ENCODE measurements at regions not wholly inside any gene's neighbourhood (a gene's known extent, or its start where the extent isn't known, plus 50 kb on each side); places are given as distances from the start of the nearest gene placed in this dataset.
A peak's percentile ranks its signal among the peaks of the same experiment; 100 is the strongest.

DNA sequence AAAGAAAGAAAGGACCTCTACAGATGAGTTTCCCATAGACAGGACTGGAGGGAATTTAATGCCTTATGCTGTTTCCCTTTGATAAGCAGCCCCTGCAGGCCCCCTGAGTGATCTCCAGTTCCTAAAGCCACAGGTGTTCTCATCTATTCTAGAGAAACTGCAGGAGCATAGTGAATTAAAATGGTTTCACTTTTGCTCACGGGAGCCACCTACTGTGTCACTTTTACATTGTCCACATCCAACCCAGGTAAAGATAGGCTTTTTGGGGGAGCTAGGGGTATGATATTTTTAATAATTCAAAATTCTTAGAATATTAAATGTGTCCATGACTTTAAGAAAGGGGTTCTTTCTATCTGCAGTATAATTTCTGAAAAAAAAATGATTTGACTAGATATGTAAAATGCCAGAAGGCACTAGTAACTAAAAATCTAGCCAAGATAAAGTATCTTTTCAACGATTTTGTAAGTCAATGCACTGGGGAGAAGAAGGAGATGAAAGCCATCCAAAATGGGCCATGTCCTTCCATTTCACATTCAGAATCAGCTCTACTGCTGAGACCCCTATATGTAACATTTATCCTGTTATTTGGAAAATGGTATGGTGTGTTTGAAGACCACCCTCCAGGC is 267.3 kb upstream of the DUSP10 start:
- no peaks in the 10 kb centered on the region for H3F3A ChIP-seq (replicated peaks; ENCODE audit: insufficient read depth)
- WGBS (ENCODE audit: low lambda C conversion rate): 8% methylated on average over 2 of the region's 2 CpGs
- no peaks in the 10 kb centered on the region; the same call in 1 of the 2 replicates for H3K27me3 ChIP-seq (ENCODE audit: insufficient read depth)
- POLR2A ChIA-PET: no interaction called here
- no peak for DNase-seq
- no peak overlapping the region; the same call in 1 of the 2 replicates for H2AFZ ChIP-seq (ENCODE audit: low read depth)
- CTCF ChIA-PET: interaction anchor here (1.0 kb wide), 2 partner anchors 8 to 234 kb away, joined by 3 to 4 read pairs; no protein-coding TSS in a partner anchor
- H3K9me2 ChIP-seq: no peaks in the 10 kb centered on the region
- no peak overlapping the region for H3K4me2 ChIP-seq
- H3K79me2 ChIP-seq (ENCODE audit: insufficient read depth): no peaks in the 10 kb centered on the region
- H3K9ac ChIP-seq: no peak overlapping the region
- no peaks in the 10 kb centered on the region for H3K36me3 ChIP-seq (replicated peaks in 1 of 2; ENCODE audit: control insufficient read depth in 1 of 2, insufficient read depth in 2 of 2, low read length in 1 of 2)
- no peak overlapping the region for H3K27ac ChIP-seq (ENCODE audit: low read depth in 2 of 2, low read length in 1 of 2)
- H4K20me1 ChIP-seq (ENCODE audit: insufficient read depth): no peaks in the 10 kb centered on the region
- no peak overlapping the region for H3K4me3 ChIP-seq (ENCODE audit: low read depth in 2 of 2, low read length in 1 of 2)
- H3K4me1 ChIP-seq (ENCODE audit: control insufficient read depth in 1 of 2, insufficient read depth in 2 of 2, low read depth in 1 of 2, low read length in 1 of 2): no peaks in the 10 kb centered on the region; a peak in 1 of 4 replicates
- H3K9me3 ChIP-seq: no peaks in the 10 kb centered on the region
- TF ChIP-seq RXRA (IDR thresholded peaks at IDR 0.05; ENCODE audit: borderline replicate concordance, low read depth): no peak
- TF ChIP-seq SIN3A (IDR thresholded peaks at IDR 0.05; ENCODE audit: borderline replicate concordance, low read depth, low read length): no peak
- TF ChIP-seq GATA2 (CRISPR knock-in tag; IDR thresholded peaks at IDR 0.05): no peak
- TF ChIP-seq JUND (IDR thresholded peaks at IDR 0.05): no peak
- TF ChIP-seq MEF2A (IDR thresholded peaks at IDR 0.05; ENCODE audit: borderline replicate concordance, low read depth): no peak
- TF ChIP-seq EP300 (IDR thresholded peaks at IDR 0.05; ENCODE audit: borderline replicate concordance in 1 of 2, low read depth in 1 of 2, low read length in 1 of 2): no peak
- TF ChIP-seq, protein P1, sequence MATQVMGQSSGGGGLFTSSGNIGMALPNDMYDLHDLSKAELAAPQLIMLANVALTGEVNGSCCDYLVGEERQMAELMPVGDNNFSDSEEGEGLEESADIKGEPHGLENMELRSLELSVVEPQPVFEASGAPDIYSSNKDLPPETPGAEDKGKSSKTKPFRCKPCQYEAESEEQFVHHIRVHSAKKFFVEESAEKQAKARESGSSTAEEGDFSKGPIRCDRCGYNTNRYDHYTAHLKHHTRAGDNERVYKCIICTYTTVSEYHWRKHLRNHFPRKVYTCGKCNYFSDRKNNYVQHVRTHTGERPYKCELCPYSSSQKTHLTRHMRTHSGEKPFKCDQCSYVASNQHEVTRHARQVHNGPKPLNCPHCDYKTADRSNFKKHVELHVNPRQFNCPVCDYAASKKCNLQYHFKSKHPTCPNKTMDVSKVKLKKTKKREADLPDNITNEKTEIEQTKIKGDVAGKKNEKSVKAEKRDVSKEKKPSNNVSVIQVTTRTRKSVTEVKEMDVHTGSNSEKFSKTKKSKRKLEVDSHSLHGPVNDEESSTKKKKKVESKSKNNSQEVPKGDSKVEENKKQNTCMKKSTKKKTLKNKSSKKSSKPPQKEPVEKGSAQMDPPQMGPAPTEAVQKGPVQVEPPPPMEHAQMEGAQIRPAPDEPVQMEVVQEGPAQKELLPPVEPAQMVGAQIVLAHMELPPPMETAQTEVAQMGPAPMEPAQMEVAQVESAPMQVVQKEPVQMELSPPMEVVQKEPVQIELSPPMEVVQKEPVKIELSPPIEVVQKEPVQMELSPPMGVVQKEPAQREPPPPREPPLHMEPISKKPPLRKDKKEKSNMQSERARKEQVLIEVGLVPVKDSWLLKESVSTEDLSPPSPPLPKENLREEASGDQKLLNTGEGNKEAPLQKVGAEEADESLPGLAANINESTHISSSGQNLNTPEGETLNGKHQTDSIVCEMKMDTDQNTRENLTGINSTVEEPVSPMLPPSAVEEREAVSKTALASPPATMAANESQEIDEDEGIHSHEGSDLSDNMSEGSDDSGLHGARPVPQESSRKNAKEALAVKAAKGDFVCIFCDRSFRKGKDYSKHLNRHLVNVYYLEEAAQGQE (IDR thresholded peaks at IDR 0.05; ENCODE audit: low read depth, low read length): no peak
- TF ChIP-seq IRF3 (IDR thresholded peaks at IDR 0.05; ENCODE audit: low read depth, low read length): no peak
- TF ChIP-seq FOSL2 (IDR thresholded peaks at IDR 0.05; ENCODE audit: borderline replicate concordance, low read depth): no peak
- peak; percentile 40 for TF ChIP-seq SMC3 (IDR thresholded peaks at IDR 0.05; ENCODE audit: low read depth, low read length)
- TF ChIP-seq, protein P2, sequence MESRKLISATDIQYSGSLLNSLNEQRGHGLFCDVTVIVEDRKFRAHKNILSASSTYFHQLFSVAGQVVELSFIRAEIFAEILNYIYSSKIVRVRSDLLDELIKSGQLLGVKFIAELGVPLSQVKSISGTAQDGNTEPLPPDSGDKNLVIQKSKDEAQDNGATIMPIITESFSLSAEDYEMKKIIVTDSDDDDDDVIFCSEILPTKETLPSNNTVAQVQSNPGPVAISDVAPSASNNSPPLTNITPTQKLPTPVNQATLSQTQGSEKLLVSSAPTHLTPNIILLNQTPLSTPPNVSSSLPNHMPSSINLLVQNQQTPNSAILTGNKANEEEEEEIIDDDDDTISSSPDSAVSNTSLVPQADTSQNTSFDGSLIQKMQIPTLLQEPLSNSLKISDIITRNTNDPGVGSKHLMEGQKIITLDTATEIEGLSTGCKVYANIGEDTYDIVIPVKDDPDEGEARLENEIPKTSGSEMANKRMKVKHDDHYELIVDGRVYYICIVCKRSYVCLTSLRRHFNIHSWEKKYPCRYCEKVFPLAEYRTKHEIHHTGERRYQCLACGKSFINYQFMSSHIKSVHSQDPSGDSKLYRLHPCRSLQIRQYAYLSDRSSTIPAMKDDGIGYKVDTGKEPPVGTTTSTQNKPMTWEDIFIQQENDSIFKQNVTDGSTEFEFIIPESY (IDR thresholded peaks at IDR 0.05; ENCODE audit: borderline replicate concordance, low read depth): no peak
- TF ChIP-seq POLR2AphosphoS5 (IDR thresholded peaks at IDR 0.05; ENCODE audit: low read depth, low read length): no peak
- no peak for TF ChIP-seq EZH2phosphoT487 (IDR thresholded peaks at IDR 0.05; ENCODE audit: borderline replicate concordance, low read depth)
- TF ChIP-seq NRF1 (IDR thresholded peaks at IDR 0.05; ENCODE audit: low read depth, low read length): no peak
- TF ChIP-seq CHD2 (IDR thresholded peaks at IDR 0.05; ENCODE audit: low read length, partially characterized antibody): no peak
- TF ChIP-seq TEAD4 (IDR thresholded peaks at IDR 0.05; ENCODE audit: borderline replicate concordance, insufficient read depth): no peak
- TF ChIP-seq, protein P3, sequence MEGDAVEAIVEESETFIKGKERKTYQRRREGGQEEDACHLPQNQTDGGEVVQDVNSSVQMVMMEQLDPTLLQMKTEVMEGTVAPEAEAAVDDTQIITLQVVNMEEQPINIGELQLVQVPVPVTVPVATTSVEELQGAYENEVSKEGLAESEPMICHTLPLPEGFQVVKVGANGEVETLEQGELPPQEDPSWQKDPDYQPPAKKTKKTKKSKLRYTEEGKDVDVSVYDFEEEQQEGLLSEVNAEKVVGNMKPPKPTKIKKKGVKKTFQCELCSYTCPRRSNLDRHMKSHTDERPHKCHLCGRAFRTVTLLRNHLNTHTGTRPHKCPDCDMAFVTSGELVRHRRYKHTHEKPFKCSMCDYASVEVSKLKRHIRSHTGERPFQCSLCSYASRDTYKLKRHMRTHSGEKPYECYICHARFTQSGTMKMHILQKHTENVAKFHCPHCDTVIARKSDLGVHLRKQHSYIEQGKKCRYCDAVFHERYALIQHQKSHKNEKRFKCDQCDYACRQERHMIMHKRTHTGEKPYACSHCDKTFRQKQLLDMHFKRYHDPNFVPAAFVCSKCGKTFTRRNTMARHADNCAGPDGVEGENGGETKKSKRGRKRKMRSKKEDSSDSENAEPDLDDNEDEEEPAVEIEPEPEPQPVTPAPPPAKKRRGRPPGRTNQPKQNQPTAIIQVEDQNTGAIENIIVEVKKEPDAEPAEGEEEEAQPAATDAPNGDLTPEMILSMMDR (IDR thresholded peaks at IDR 0.05): peak; percentile 59
- TF ChIP-seq FOXM1 (IDR thresholded peaks at IDR 0.05; ENCODE audit: low read depth): no peak
- peak; percentile 50 for TF ChIP-seq RAD21 (IDR thresholded peaks at IDR 0.05; ENCODE audit: low read length)
- TF ChIP-seq PBX3 (IDR thresholded peaks at IDR 0.05): no peak
- no peak for TF ChIP-seq NFIC (IDR thresholded peaks at IDR 0.05; ENCODE audit: borderline replicate concordance)
- no peak for TF ChIP-seq ELF1 (IDR thresholded peaks at IDR 0.05)
- TF ChIP-seq YY1 (IDR thresholded peaks at IDR 0.05; ENCODE audit: low read depth): no peak
